NCI-H446 (cell line): ENCODE measurements at regions not wholly inside any gene's neighbourhood (a gene's known extent, or its start where the extent isn't known, plus 50 kb on each side); places are given as distances from the start of the nearest gene placed in this dataset.

ENCODE experiments used
- DNase-seq, 2 experiments: peaks; one replicate each; lab custom pipeline; 2025; lab: John Stamatoyannopoulos, UW

GRCh38 chr10:3238115-3238871 is 65.7 kb upstream of the PITRM1 start:
- no peak for DNase-seq

GRCh38 chr10:3237530-3237929 is 64.9 kb upstream of the PITRM1 start:
- DNase-seq = no peak

DNA sequence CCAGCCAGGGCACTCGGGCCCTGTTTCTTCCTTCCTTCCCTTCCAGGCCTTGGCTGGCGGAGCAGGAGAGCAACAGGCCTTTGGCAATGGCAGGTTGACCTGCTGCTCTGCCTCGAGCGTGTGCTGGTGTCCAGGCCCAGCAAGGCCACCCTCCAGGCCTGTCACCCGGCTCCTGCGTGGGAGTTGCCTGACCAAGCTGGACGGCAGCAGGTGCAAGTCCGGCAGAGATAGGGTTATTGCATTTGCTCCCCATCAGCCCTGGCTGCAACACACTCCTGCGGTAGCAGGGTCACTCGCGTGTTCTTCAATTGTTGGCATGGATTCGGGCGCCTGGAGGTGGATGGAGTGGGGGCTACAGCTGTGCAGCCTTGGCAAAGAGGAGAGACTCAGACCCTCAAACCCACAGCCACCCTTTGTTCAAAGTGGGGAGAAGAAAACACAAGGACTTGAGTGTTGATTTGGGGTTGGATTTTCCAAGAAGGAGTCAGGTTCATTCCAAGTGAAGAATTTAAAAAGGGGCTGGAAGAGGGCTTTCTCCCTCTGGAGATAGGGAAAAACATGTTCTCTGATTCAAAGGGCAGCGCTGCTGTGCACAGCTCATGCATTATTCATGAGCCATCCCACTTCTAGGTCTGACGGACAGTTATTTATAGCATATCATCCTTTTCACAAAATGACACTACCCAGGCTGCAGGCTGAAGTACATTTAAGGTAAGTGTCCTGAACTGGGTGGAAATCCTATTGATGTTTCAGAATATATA is 64.2 kb upstream of the PITRM1 start:
- no peak for DNase-seq

DNA sequence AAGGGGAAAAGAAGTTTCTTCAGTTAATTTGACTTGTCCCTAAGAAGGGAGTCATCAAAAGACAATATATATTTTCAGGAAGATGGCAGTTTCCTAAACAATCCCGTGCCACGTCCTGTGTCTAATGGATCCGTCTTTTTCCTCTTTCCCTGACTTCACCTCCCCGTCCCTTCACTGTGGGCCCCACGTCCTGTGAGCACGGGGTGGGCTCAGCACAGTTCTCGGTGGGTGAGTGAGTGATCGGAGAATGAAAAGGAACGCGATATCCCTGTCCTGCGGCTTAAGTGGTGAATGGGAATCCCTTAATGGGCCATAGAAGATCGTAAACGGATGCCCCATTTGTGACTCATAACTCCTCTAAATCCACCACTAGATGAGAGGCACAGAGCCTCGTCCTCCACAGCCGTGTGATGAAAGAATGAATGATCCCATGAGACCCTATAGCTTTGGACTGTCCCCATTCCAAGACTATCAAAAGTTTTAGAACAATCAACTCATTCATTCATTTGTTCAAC is 63.5 kb upstream of the PITRM1 start:
- no peak for DNase-seq

DNA sequence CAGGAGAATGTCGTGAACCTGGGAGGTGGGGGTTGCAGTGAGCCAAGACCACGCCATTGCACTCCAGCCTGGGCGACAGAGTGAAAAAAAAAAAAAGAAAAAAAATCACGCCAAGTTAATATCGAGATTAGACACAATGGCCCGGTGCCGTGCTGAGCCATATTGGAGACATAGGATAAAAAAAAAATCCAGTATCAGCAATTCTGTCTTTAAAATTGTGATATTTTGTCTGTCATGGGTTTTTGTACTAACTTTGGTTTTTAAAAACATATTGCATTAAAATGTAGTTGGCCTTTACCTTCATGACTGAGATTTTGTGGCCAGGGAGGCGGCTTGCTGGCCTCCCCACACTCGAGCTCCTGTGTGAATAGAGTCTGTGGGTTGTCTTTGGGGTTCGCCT is 62.8 kb upstream of the PITRM1 start:
- no peak for DNase-seq

DNA sequence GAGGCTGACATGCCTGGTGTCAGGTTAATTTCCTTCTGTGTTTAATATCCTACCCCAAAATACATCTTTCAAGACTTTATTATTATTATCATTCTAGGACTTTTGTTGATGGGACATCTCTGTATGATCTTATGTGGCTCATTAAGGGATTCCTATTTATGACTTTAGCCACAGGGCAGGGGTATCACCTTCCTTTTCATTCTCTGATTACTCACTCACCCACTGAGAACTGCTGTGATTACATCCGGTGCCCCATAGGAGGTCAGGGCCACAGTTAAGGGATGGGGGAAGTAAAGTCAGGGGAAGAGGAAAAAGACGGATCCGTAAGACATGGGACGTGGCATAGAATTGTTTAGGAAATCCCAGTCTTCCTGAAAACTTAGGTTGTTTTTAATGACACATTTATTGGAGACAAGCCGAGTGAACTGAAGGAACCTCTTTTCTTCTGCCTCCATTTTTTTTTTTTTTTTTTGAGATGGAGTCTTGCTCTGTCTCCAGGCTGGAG is 61.0 kb upstream of the PITRM1 start:
- no peak for DNase-seq

DNA sequence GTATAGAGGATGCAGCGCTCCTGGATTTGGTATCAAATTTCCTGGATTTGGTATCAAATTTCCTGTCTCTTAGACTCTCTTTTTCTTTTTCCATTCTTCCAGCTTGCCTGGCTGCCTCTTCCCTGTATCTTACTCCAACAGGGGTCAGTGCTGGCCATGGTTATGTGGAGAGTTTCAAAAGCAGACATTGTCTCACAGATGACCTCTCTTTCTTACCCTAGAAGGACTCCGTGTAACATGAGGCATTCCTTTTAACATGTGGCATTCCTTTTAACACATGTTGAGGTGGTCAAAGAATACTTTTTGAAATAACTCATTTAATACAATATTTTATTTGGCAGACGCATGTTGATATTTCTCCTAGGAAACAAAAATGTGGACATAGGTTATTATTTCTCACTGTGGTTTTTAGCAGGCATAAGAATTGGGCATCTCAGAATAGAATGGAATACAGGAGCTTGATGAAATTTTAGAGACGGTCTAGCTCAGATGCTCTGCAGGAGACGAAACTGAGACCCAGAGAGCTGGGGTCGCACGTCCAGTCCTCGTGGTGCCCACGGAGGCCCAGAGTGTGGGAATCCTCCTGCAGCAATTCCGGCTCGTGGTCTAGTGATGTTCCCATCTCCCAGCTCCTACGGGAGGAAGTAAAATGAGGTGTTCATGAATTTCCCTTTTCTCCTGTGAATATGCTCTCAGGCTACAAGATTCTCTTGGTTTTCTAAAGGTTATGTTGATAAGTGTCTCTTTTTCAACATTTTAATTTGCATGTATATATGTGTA is 59.6 kb upstream of the PITRM1 start:
- DNase-seq = no peak

DNA sequence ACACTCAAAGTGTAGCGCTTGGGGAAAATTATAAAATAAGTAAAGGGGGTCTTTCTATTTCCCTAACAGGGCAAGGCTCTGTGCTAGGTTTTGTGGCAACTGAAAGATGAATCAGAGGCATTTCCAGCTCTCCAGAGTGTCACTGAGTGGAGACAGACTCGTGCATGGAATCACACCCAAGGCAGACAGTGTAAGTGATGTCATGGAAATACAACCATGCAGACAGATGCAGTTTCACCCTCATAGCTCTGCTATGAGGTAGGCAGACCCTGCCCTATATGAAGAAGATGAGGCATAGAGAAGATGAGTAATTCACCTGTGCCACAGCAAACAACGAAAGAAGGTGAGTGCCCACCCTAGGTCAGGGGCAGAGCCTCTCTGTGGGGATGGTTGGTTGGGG is 57.2 kb upstream of the PITRM1 start:
- DNase-seq = no peak

GRCh38 chr10:3228629-3228945 is 56.0 kb upstream of the PITRM1 start:
- DNase-seq = no peak

- no peak for DNase-seq
Observed at GRCh38 chr10:3226960-3227744, 54.6 kb upstream of the PITRM1 start.

DNA sequence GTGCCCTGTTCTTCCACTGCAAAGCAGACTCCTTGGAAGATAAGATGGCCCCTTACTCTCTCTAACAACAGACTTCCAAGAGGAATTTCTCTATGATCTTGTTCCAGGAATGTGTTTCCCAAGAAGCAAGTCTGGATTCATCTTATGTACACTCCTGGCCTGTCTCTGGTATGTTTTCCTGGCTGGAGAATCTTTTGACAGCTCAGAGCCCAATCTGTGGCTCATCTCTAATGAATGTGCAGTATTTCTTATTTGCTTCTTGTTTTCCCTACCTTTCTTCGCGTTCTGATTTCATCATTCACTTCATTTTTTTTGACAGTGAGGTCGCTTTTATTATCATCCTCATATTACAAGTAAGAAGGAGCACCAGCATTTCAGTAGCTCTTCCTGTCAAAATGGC is 53.0 kb upstream of the PITRM1 start:
- DNase-seq = no peak

GRCh38 chr10:3224241-3224640 is 51.7 kb upstream of the PITRM1 start:
- no peak for DNase-seq

DNA sequence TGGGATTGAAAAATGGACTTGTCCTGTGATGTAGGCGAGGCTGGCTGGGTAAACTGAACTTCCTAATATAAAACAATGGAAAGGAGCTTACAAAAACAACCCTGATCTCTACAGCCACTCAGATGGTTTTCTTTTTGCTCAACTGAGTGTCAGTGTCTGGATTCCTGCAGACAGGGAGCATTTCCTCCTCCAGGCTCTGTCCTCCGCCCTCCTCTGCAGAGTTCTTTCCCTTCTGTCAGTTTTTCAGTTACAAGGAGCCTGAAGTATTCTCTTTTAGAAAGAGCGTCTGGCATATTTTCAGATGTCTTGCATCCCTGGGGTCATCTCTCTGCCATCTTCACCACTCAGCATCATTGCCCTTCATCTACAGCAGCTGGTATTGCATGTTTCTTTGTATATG is 50.0 kb upstream of the PITRM1 start:
- DNase-seq = no peak
